NB4 (cell line): ENCODE measurements at regions not wholly inside any gene's neighbourhood (a gene's known extent, or its start where the extent isn't known, plus 50 kb on each side); places are given as distances from the start of the nearest gene placed in this dataset.

Source experiments
- DNase-seq: peaks from one replicate; pipeline ENCODE4 v3.0.0; 2010; ENCODE audit warnings: low read depth
- H3K4me3 ChIP-seq: one replicate; pipeline ENCODE4 v1.5.1; 2011; ENCODE audit warnings: mild to moderate bottlenecking, low read depth, low read length, moderate library complexity
- CTCF ChIP-seq: IDR thresholded peaks from one replicate; pipeline ENCODE4 v1.5.1; 2012; ENCODE audit warnings: low read depth, low read length
- MAX ChIP-seq: IDR thresholded peaks from 2 replicates; pipeline ENCODE4 v1.6.1; 2011; ENCODE audit warnings: low read depth, low read length
- MYC ChIP-seq: IDR thresholded peaks from 2 replicates; pipeline ENCODE4 v1.6.1; 2011; ENCODE audit warnings: low read depth, low read length
- POLR2A ChIP-seq: IDR thresholded peaks from 2 replicates; pipeline ENCODE4 v1.6.1; 2011; ENCODE audit warnings: mild to moderate bottlenecking; ENCODE audit not compliant: insufficient read length; ENCODE audit errors: extremely low read depth

GRCh38 chr2:149873936-149874335 lies 286.4 kb upstream of the MMADHC start:
- TF ChIP-seq POLR2A = no peak
- TF ChIP-seq MYC = no peak
- no peak for TF ChIP-seq CTCF
- TF ChIP-seq MAX = no peak

GRCh38 chr2:149872638-149873150 lies 285.1 kb upstream of the MMADHC start:
- no peak for DNase-seq

More at GRCh38 chr2:149873936-149874335, 286.4 kb upstream of the MMADHC start:
- no peak overlapping the region for H3K4me3 ChIP-seq
- DNase-seq = no peak

GRCh38 chr2:149872041-149872440 lies 284.5 kb upstream of the MMADHC start:
- DNase-seq = no peak
- TF ChIP-seq MAX (no peak), MYC (no peak)
- H3K4me3 ChIP-seq = no peak overlapping the region

More at GRCh38 chr2:149872638-149873150, 285.1 kb upstream of the MMADHC start:
- TF ChIP-seq MAX = no peak
- TF ChIP-seq MYC = no peak
- TF ChIP-seq CTCF = no peak
- H3K4me3 ChIP-seq = no peak overlapping the region

GRCh38 chr2:149871091-149871885 lies 283.7 kb upstream of the MMADHC start:
- DNase-seq = no peak
- TF ChIP-seq MAX (no peak), CTCF (no peak), MYC (no peak), POLR2A (no peak)
- H3K4me3 ChIP-seq = no peak overlapping the region

- no peak for DNase-seq
- H3K4me3 ChIP-seq = no peak overlapping the region
- TF ChIP-seq MYC (no peak), CTCF (no peak), MAX (no peak), POLR2A (no peak)
Observed at GRCh38 chr2:149863227-149863626, 275.7 kb upstream of the MMADHC start.

GRCh38 chr2:149861034-149861433 lies 273.5 kb upstream of the MMADHC start:
- H3K4me3 ChIP-seq = no peak overlapping the region
- DNase-seq = no peak
- TF ChIP-seq MAX = no peak
- no peak for TF ChIP-seq MYC
- no peak for TF ChIP-seq CTCF
- TF ChIP-seq POLR2A = no peak
